ENCODE measurements at regions not wholly inside any gene's neighbourhood (a gene's known extent, or its start where the extent isn't known, plus 50 kb on each side); places are given as distances from the start of the nearest gene placed in this dataset.

DNA sequence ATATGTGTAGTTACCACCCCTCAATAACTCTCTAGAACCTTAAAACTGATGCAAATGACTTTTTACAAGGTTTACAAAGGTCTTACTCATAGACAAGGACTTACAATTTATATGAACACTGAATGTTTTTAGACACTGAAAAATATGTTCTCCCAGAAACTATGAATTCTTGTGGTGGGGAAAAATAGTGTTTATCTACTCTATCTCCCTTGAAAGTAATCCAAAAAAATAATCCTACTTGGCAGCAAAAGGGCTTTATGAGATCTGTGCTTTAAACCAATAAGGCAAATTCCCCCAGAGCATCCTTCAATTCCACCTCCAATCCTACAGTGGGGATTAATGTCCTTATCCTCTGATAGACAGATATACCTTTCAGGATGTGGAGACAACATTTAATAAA is 1984.1 kb upstream of the RAG2 start:
- Histone ChIP-seq H3K4me2 (no peak overlapping the region), H3K4me3 (no peak overlapping the region), H3K9me3 (peaks cover 6% of the 10 kb centered on the region; the same call in 1 of the 3 replicates), H3K4me1 (no peaks in the 10 kb centered on the region), H3K27ac (no peak overlapping the region)
- DNase-seq (ENCODE audit: low read depth in 1 of 2, low spot score in 1 of 2) (no peak), ATAC-seq (no peak), FAIRE-seq (no peak)
- TF ChIP-seq EHF (CRISPR knock-in tag; IDR thresholded peaks at IDR 0.05), result no peak
- no peak for TF ChIP-seq CHD2 (IDR thresholded peaks at IDR 0.05; ENCODE audit: low read length, partially characterized antibody)
- TF ChIP-seq PHF8 (IDR thresholded peaks at IDR 0.05; ENCODE audit: borderline replicate concordance, low read depth), result no peak
- TF ChIP-seq RCOR1 (IDR thresholded peaks at IDR 0.05; ENCODE audit: low read depth, low read length), result no peak
- TF ChIP-seq MAZ (IDR thresholded peaks at IDR 0.05; ENCODE audit: borderline replicate concordance, low read depth, low read length), result no peak
- TF ChIP-seq JUN (IDR thresholded peaks at IDR 0.05), result no peak
- TF ChIP-seq ZSCAN20 (CRISPR knock-in tag; IDR thresholded peaks at IDR 0.05), result no peak
- ChIA-PET CTCF (no interaction called here), POLR2A (no interaction called here)

DNA sequence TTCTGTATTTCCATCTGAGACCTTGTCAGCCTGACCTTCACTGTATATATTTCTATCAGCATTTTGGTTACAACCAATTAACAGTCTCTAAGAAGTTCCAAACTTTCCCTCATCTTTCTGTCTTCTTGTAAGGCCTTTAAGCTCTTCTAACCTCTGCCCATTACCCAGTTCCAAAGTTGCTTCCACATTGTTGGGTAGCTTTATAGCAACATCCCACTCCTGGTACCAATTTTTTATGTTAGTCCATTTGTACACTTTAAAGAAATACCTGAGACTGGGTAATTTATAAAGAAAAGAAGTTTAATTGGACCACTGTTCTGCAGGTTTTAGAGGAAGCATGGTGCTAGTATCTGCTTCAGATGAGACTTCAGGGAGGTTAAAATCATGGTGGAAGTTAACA is 1979.7 kb upstream of the RAG2 start:
- TF ChIP-seq RAD21 (conservative IDR thresholded peaks at IDR 0.05 in 1 of 2, IDR thresholded peaks at IDR 0.05 in 1 of 2) (no peak), EHF (CRISPR knock-in tag; IDR thresholded peaks at IDR 0.05) (no peak), CHD2 (IDR thresholded peaks at IDR 0.05; ENCODE audit: low read length, partially characterized antibody) (no peak), TFCP2L1 (CRISPR knock-in tag; IDR thresholded peaks at IDR 0.05) (no peak), CBX2 (IDR thresholded peaks at IDR 0.05; ENCODE audit: borderline replicate concordance, low read depth) (no peak), BHLHE40 (IDR thresholded peaks at IDR 0.05; ENCODE audit: low read depth, low read length) (no peak), RNF2 (IDR thresholded peaks at IDR 0.05; ENCODE audit: borderline replicate concordance, low read depth) (no peak), POLR2A (IDR thresholded peaks at IDR 0.05; ENCODE audit: low read length) (no peak), RFX5 (IDR thresholded peaks at IDR 0.05) (no peak), HES2 (IDR thresholded peaks at IDR 0.05) (no peak), NR3C1 (IDR thresholded peaks at IDR 0.05) (no peak), ZC3H11A (IDR thresholded peaks at IDR 0.05) (no peak), USF2 (IDR thresholded peaks at IDR 0.05) (no peak), CHD4 (IDR thresholded peaks at IDR 0.05; ENCODE audit: borderline replicate concordance) (no peak)
- TF ChIP-seq, protein P1, sequence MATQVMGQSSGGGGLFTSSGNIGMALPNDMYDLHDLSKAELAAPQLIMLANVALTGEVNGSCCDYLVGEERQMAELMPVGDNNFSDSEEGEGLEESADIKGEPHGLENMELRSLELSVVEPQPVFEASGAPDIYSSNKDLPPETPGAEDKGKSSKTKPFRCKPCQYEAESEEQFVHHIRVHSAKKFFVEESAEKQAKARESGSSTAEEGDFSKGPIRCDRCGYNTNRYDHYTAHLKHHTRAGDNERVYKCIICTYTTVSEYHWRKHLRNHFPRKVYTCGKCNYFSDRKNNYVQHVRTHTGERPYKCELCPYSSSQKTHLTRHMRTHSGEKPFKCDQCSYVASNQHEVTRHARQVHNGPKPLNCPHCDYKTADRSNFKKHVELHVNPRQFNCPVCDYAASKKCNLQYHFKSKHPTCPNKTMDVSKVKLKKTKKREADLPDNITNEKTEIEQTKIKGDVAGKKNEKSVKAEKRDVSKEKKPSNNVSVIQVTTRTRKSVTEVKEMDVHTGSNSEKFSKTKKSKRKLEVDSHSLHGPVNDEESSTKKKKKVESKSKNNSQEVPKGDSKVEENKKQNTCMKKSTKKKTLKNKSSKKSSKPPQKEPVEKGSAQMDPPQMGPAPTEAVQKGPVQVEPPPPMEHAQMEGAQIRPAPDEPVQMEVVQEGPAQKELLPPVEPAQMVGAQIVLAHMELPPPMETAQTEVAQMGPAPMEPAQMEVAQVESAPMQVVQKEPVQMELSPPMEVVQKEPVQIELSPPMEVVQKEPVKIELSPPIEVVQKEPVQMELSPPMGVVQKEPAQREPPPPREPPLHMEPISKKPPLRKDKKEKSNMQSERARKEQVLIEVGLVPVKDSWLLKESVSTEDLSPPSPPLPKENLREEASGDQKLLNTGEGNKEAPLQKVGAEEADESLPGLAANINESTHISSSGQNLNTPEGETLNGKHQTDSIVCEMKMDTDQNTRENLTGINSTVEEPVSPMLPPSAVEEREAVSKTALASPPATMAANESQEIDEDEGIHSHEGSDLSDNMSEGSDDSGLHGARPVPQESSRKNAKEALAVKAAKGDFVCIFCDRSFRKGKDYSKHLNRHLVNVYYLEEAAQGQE (IDR thresholded peaks at IDR 0.05), result no peak
- H3K4me3 ChIP-seq, result no peak overlapping the region
- ATAC-seq, result no peak
- peaks cover 6% of the 10 kb centered on the region; the same call in 1 of the 3 replicates for H3K9me3 ChIP-seq
- DNase-seq (ENCODE audit: low read depth in 1 of 2, low spot score in 1 of 2), result no peak
- ChIA-PET CTCF (no interaction called here), POLR2A (no interaction called here)
- no peaks in the 10 kb centered on the region for H3K4me1 ChIP-seq
- no peak overlapping the region for H3K27ac ChIP-seq
- FAIRE-seq, result no peak
- no peak overlapping the region for H3K4me2 ChIP-seq

- FAIRE-seq, result no peak
- ATAC-seq, result no peak
- 5% methylated on average over 3 of the region's 3 CpGs for WGBS (ENCODE audit: missing lambda C conversion rate)
- H3K4me2 ChIP-seq, result no peak overlapping the region
- CTCF ChIA-PET, result interaction anchor here (0.7 kb wide), 1 partner anchor 916 kb away, joined by 3 read pairs; no protein-coding TSS in a partner anchor
- H3K4me1 ChIP-seq, result no peaks in the 10 kb centered on the region
- POLR2A ChIA-PET, result no interaction called here
- H3K4me3 ChIP-seq, result no peak overlapping the region
- DNase-seq (ENCODE audit: low read depth in 1 of 2, low spot score in 1 of 2), result no peak
- no peak overlapping the region for H3K27ac ChIP-seq
- H3K9me3 ChIP-seq, result 0 out of 3 replicates have a peak, but pooled peaks cover 4% of the 10 kb centered on the region
- TF ChIP-seq CHD2 (IDR thresholded peaks at IDR 0.05; ENCODE audit: low read length, partially characterized antibody) (no peak), KDM5A (IDR thresholded peaks at IDR 0.05) (no peak), EHMT2 (IDR thresholded peaks at IDR 0.05; ENCODE audit: low read depth) (no peak), CEBPB (IDR thresholded peaks at IDR 0.05) (no peak), RNF2 (IDR thresholded peaks at IDR 0.05; ENCODE audit: borderline replicate concordance, low read depth) (no peak), EHF (CRISPR knock-in tag; IDR thresholded peaks at IDR 0.05) (no peak), RFX5 (IDR thresholded peaks at IDR 0.05) (no peak), ZC3H11A (IDR thresholded peaks at IDR 0.05) (no peak), MYC (IDR thresholded peaks at IDR 0.05; ENCODE audit: borderline replicate concordance, low read length) (no peak), POLR2A (IDR thresholded peaks at IDR 0.05; ENCODE audit: low read length) (no peak)
- TF ChIP-seq, protein P2, sequence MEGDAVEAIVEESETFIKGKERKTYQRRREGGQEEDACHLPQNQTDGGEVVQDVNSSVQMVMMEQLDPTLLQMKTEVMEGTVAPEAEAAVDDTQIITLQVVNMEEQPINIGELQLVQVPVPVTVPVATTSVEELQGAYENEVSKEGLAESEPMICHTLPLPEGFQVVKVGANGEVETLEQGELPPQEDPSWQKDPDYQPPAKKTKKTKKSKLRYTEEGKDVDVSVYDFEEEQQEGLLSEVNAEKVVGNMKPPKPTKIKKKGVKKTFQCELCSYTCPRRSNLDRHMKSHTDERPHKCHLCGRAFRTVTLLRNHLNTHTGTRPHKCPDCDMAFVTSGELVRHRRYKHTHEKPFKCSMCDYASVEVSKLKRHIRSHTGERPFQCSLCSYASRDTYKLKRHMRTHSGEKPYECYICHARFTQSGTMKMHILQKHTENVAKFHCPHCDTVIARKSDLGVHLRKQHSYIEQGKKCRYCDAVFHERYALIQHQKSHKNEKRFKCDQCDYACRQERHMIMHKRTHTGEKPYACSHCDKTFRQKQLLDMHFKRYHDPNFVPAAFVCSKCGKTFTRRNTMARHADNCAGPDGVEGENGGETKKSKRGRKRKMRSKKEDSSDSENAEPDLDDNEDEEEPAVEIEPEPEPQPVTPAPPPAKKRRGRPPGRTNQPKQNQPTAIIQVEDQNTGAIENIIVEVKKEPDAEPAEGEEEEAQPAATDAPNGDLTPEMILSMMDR (IDR thresholded peaks at IDR 0.05), result no peak
These were observed 1964.5 kb upstream of the RAG2 start for GRCh38 chr11:38562562-38562961.
